Astrocyte of the spinal cord (primary cell): ENCODE measurements at regions not wholly inside any gene's neighbourhood (a gene's known extent, or its start where the extent isn't known, plus 50 kb on each side); places are given as distances from the start of the nearest gene placed in this dataset.

Experiments
- DNase-seq: peaks from one replicate; pipeline ENCODE4 v3.0.0; 2011; ENCODE audit warnings: low read depth, low spot score
- H3K4me3 ChIP-seq: 2 replicates; pipeline ENCODE4 v1.5.1; 2011; ENCODE audit warnings: low read depth, mild to moderate bottlenecking, low read length, moderate library complexity
- CTCF ChIP-seq: IDR thresholded peaks from 2 replicates; pipeline ENCODE4 v1.5.1; 2012; ENCODE audit warnings: low read depth, mild to moderate bottlenecking, low read length, inconsistent platforms
- in situ Hi-C: cut with HindIII; loops from 2 replicates; pipeline ENCODE4 v1.10.0; 2017; ENCODE audit warnings: low sequenced_read_pairs

GRCh38 chr1:209155546-209155945 lies 428.0 kb upstream of the CAMK1G start:
- DNase-seq: no peak
- in situ Hi-C loops: no loop called here
- no peak for TF ChIP-seq CTCF
- no peak overlapping the region for H3K4me3 ChIP-seq

GRCh38 chr1:209156991-209157390 lies 426.5 kb upstream of the CAMK1G start:
- in situ Hi-C loops: no loop called here

GRCh38 chr1:209157546-209158249 lies 425.8 kb upstream of the CAMK1G start:
- in situ Hi-C loops: no loop called here
- no peak for DNase-seq
- no peak for TF ChIP-seq CTCF
- no peak overlapping the region for H3K4me3 ChIP-seq

More at GRCh38 chr1:209156991-209157390, 426.5 kb upstream of the CAMK1G start:
- TF ChIP-seq CTCF: no peak
- DNase-seq: no peak
- H3K4me3 ChIP-seq: no peak overlapping the region

- in situ Hi-C loops: no loop called here
- H3K4me3 ChIP-seq: no peak overlapping the region
- no peak for DNase-seq
- no peak for TF ChIP-seq CTCF
Measured at GRCh38 chr1:209158851-209159250, 424.7 kb upstream of the CAMK1G start.

GRCh38 chr1:209160230-209160629 lies 423.3 kb upstream of the CAMK1G start:
- H3K4me3 ChIP-seq: no peak overlapping the region
- no peak for TF ChIP-seq CTCF
- DNase-seq: no peak
- in situ Hi-C loops: no loop called here

- H3K4me3 ChIP-seq: no peak overlapping the region
- peak; percentile 22 for DNase-seq
- in situ Hi-C loops: no loop called here
- TF ChIP-seq CTCF: no peak
Measured at GRCh38 chr1:209162651-209163050, 420.9 kb upstream of the CAMK1G start.
